ENCODE measurements at regions not wholly inside any gene's neighbourhood (a gene's known extent, or its start where the extent isn't known, plus 50 kb on each side); places are given as distances from the start of the nearest gene placed in this dataset.
"Not testable (repeated sequence)": the region's sequence is repeated elsewhere in the genome, so short reads cannot be mapped to it uniquely, and the experiment has no call there.

DNA sequence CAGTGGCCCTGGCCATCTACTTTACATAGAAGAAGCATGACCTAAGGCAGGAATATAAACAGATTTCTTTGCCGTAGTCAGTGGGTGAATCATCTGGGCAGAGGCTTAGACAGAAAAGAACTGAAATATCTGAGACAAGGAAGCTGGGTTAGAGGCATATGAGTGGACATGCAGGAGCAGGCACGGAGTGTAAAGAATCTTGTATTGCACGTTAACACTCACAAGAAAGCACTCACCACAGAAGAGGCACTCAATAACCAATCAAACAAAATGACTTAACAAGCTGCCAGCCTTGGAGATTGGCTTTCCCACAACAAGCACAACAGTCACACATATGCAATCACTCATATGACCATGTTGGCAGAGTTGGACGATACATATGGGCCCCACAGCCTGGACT, 364.9 kb downstream of the FOXD4L5 start:
- not testable (repeated sequence) for TF ChIP-seq JUN (CRISPR knock-in tag; IDR thresholded peaks at IDR 0.05); ZBTB21 (CRISPR knock-in tag; IDR thresholded peaks at IDR 0.05; ENCODE audit: borderline replicate concordance)
- TF ChIP-seq, protein P1, sequence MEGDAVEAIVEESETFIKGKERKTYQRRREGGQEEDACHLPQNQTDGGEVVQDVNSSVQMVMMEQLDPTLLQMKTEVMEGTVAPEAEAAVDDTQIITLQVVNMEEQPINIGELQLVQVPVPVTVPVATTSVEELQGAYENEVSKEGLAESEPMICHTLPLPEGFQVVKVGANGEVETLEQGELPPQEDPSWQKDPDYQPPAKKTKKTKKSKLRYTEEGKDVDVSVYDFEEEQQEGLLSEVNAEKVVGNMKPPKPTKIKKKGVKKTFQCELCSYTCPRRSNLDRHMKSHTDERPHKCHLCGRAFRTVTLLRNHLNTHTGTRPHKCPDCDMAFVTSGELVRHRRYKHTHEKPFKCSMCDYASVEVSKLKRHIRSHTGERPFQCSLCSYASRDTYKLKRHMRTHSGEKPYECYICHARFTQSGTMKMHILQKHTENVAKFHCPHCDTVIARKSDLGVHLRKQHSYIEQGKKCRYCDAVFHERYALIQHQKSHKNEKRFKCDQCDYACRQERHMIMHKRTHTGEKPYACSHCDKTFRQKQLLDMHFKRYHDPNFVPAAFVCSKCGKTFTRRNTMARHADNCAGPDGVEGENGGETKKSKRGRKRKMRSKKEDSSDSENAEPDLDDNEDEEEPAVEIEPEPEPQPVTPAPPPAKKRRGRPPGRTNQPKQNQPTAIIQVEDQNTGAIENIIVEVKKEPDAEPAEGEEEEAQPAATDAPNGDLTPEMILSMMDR (IDR thresholded peaks at IDR 0.05) = not testable (repeated sequence)
- TF ChIP-seq, protein P2, sequence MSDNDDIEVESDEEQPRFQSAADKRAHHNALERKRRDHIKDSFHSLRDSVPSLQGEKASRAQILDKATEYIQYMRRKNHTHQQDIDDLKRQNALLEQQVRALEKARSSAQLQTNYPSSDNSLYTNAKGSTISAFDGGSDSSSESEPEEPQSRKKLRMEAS (CRISPR knock-in tag; IDR thresholded peaks at IDR 0.05) = not testable (repeated sequence)
